ENCODE measurements at regions not wholly inside any gene's neighbourhood (a gene's known extent, or its start where the extent isn't known, plus 50 kb on each side); places are given as distances from the start of the nearest gene placed in this dataset.
A peak's percentile ranks its signal among the peaks of the same experiment; 100 is the strongest.

DNA sequence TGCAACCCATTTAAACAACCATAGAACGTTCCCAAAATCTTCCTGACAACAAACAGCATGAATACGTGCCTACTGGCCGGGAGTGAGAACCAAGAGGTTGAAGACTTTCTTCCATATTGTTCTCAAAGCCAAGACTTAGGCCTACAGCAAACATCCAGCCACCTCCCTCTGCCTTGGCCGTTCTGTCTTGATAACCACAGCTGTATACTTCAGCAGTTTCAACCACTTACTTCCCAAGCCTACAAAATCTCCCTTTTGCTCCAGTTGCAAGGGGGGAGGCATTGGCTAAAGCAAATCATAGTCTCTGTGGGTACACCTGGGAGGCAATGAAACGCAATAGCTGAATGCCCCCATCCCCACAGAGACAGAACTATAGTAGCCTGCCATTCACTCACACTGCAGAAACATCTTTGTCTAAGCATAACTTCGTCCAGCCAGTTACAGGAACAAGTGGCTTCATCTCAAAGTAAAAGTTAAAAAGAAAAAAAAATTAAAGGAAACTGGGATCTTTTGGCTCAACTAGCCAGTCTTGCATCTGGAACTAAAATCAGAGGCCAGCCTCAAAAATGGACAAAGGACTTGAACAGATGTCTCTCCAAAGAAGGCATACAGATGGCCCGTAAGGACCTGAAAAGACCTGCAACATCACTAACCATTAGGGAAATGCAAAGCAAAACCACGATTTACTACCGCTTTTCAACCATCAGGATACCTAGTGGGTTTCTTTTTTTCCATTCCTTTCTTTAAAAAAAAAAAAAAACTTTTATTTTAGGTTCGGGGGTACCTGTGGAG lies 186.0 kb downstream of the PSMG1 start:
- no peaks in the 10 kb centered on the region for H3K27me3 ChIP-seq
- peaks cover 100% of the 10 kb centered on the region for H3K4me1 ChIP-seq
- H4K20me1 ChIP-seq, result no peaks in the 10 kb centered on the region
- H3K27ac ChIP-seq, result peak overlapping the region; percentile 56
- no peak overlapping the region for H3K4me3 ChIP-seq
- H3K4me2 ChIP-seq, result peak overlapping the region; percentile 66
- TF ChIP-seq Cebpa-rat (IDR thresholded peaks at IDR 0.05), result no peak
- H3K9ac ChIP-seq, result no peak overlapping the region; the same call in 1 of the 2 replicates
- no peaks in the 10 kb centered on the region for H3K9me3 ChIP-seq
- H3K36me3 ChIP-seq, result no peaks in the 10 kb centered on the region

DNA sequence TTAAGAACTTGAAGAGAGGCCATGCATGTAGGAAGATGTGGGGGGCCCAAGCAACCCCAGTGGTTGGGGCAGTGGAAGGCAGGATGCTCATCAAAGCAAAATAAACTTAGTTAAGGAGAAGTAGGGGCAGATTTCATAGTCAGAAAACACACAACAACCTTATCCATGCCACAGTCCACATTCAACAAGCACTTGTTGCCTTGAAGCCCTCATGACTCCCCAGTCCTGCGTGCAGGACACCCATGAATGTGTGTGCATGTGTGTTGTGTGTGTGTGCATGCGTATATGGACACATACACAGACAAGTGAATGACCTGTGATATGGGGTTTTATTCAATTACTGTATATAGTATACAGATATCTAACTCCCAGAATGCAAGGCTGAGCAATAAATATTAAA lies 186.9 kb downstream of the PSMG1 start:
- Histone ChIP-seq H3K4me1 (peaks cover 100% of the 10 kb centered on the region), H3K9ac (no peak overlapping the region), H4K20me1 (no peaks in the 10 kb centered on the region), H3K4me3 (no peak overlapping the region), H3K4me2 (peak overlapping the region; percentile 66), H3K9me3 (no peaks in the 10 kb centered on the region), H3K27me3 (no peaks in the 10 kb centered on the region), H3K27ac (no peak overlapping the region), H3K36me3 (no peaks in the 10 kb centered on the region)
- TF ChIP-seq Cebpa-rat (IDR thresholded peaks at IDR 0.05), result no peak

DNA sequence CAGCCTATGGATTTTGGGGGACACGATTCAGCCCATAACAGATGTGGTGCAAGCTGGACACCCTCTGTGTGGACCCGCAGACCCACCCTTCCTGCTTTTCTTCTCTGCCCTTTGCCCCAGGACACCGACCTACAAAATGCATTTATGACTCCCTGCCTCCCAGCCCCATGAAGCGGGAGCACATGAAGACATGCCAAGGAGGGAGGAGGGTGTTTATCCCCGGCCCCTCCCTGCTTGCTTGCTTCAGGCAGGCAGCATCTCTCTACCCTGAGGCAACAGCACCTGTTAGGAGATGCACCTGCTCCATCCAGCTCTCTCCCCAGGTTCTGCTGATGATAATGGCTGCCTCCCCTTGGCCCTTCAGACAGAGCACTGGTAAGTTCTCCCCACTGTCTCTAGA lies 187.5 kb downstream of the PSMG1 start:
- peak overlapping the region; percentile 66 for H3K4me2 ChIP-seq
- peaks cover 100% of the 10 kb centered on the region for H3K4me1 ChIP-seq
- no peak overlapping the region for H3K9ac ChIP-seq
- H3K9me3 ChIP-seq, result no peaks in the 10 kb centered on the region
- H3K27me3 ChIP-seq, result no peaks in the 10 kb centered on the region
- no peaks in the 10 kb centered on the region for H4K20me1 ChIP-seq
- no peaks in the 10 kb centered on the region for H3K36me3 ChIP-seq
- no peak overlapping the region for H3K4me3 ChIP-seq
- H3K27ac ChIP-seq, result no peak overlapping the region
- TF ChIP-seq Cebpa-rat (IDR thresholded peaks at IDR 0.05), result no peak

DNA sequence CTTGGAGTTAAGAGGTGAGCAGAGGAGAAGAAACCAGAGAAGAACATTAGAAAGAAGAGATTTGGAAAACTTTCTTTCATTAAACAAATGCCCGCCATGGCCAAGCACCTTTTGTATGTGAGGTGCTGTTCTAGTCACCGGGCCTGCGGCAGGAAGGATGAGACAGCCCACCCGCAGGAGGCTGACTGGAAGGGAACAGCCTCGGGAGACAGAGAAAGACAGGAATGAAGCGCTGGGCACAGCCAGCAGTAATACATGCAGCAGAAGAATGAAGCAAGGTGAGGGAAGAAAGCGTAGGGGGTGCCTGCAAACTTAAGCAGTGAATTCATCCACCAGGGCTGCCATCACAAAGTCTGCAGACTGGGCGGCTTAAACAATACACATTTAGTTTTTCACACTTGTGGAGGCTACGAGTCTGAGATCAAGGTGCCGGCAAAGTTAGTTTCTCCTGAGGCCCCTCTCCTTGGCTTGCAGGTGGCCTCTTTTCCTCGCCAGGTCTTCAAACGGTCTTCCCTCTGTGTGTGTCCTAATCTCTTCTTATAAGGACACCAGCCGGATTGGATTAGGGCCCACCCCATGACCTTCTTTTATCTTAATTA lies 188.1 kb downstream of the PSMG1 start:
- H3K27ac ChIP-seq, result no peak overlapping the region
- H3K9me3 ChIP-seq, result no peaks in the 10 kb centered on the region
- no peak overlapping the region for H3K9ac ChIP-seq
- no peak overlapping the region for H3K4me3 ChIP-seq
- peak overlapping the region; percentile 97; the same call in 1 of the 2 replicates for H3K4me2 ChIP-seq
- no peak for TF ChIP-seq Cebpa-rat (IDR thresholded peaks at IDR 0.05)
- H3K27me3 ChIP-seq, result no peaks in the 10 kb centered on the region
- peaks cover 100% of the 10 kb centered on the region for H3K4me1 ChIP-seq
- no peaks in the 10 kb centered on the region for H3K36me3 ChIP-seq
- no peaks in the 10 kb centered on the region for H4K20me1 ChIP-seq

DNA sequence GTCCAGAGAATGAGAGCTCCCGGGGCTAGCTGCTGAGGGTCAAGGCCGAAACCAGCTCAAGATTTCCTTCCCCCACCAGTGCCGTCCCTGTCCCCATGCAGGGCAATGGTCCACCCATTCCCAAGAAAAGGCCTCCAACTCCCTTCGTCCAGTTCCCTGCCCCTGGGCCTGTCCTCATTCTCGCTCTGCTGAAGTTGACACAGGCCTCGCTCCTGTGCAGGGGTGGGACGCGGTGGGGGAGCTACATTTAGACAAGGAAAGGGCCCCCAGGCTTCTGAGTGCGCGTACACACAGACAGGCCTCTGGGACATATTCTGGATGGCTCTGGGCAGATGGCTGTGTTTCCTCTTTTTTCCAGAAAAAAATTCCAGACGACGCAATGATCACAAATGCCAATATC lies 188.3 kb downstream of the ETS2 start:
- Histone ChIP-seq H3K27ac (peak overlapping the region; percentile 20; the same call in 1 of the 2 replicates), H4K20me1 (no peaks in the 10 kb centered on the region), H3K4me2 (peak overlapping the region; percentile 97), H3K4me3 (no peak overlapping the region), H3K36me3 (no peaks in the 10 kb centered on the region), H3K27me3 (no peaks in the 10 kb centered on the region), H3K9ac (no peak overlapping the region), H3K4me1 (peaks cover 100% of the 10 kb centered on the region), H3K9me3 (no peaks in the 10 kb centered on the region)
- TF ChIP-seq Cebpa-rat (IDR thresholded peaks at IDR 0.05), result no peak

DNA sequence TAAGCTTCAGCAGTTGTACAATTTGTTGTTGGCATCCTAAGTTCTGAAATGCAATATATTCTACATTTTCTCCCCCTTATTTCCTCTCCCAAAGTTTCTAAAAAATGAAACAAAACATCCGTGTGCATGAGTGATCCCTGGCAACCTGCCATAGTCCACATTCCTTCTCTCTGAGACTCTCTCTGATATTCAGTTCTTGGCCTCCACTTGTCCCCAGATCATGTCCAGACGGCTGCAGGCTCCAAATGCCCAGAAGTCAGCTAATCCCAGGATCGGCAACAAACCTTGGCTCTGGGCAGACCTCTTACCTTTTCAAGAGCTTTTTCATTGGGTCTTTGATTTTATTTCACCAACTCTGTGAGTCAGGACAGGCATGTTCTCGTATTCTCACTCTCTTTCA lies 187.8 kb downstream of the ETS2 start:
- Histone ChIP-seq H3K4me3 (no peak overlapping the region), H3K9ac (no peak overlapping the region), H4K20me1 (no peaks in the 10 kb centered on the region), H3K27me3 (no peaks in the 10 kb centered on the region), H3K27ac (peak overlapping the region; percentile 20; the same call in 1 of the 2 replicates), H3K4me1 (peaks cover 100% of the 10 kb centered on the region), H3K4me2 (peak overlapping the region; percentile 97), H3K36me3 (no peaks in the 10 kb centered on the region), H3K9me3 (no peaks in the 10 kb centered on the region)
- no peak for TF ChIP-seq Cebpa-rat (IDR thresholded peaks at IDR 0.05)

DNA sequence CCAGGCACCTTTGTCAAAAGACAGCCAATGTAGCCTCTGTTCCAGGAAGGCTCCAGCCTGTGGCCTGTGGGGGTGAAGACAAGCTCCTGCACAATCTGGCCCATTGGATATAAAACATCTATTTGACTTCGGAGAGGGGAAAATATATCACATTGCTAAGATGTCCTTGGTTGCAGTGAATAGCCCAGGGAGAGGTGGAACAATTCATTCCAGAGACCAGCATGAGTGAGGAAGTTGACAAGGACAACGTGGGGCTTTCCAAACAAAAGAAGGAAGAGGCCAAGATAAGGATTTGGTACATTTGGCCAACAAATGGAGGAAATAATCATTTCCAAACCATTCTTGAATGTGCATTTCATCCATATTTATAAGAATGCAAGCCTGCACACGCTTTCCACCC lies 187.0 kb downstream of the ETS2 start:
- Histone ChIP-seq H3K9me3 (no peaks in the 10 kb centered on the region), H3K4me3 (no peak overlapping the region), H4K20me1 (no peaks in the 10 kb centered on the region), H3K27ac (0 out of 2 replicates have a peak overlapping the region, but pooled peaks have one; percentile 37), H3K4me2 (peak overlapping the region; percentile 97), H3K36me3 (no peaks in the 10 kb centered on the region), H3K9ac (no peak overlapping the region), H3K4me1 (peaks cover 100% of the 10 kb centered on the region), H3K27me3 (no peaks in the 10 kb centered on the region)
- no peak for TF ChIP-seq Cebpa-rat (IDR thresholded peaks at IDR 0.05)

DNA sequence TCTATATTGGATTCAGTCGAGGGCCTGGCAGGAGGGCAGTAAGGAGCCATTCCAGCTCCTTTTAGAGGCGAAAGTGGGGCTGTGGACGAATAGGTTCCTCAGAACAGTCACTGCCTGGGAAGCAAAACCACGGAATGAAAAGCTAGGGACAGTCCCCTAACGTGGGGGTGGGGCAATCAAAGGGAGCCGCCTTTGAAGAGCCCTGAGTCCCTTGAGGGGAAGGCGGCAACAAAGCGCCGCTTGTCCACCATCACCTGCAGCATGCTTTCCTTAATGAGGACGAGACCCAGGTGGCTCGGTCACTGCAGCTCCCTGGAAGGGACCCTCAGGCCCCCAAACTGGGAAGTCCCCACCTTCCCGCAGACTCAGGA lies 184.7 kb downstream of the ETS2 start:
- no peaks in the 10 kb centered on the region for H3K27me3 ChIP-seq
- peak overlapping the region; percentile 71; the same call in 1 of the 2 replicates for H3K27ac ChIP-seq
- peaks cover 100% of the 10 kb centered on the region for H3K4me1 ChIP-seq
- H3K4me3 ChIP-seq, result peak overlapping the region; percentile 59; the same call in 1 of the 2 replicates
- H4K20me1 ChIP-seq, result no peaks in the 10 kb centered on the region
- no peak for TF ChIP-seq Cebpa-rat (IDR thresholded peaks at IDR 0.05)
- no peaks in the 10 kb centered on the region for H3K36me3 ChIP-seq
- peak overlapping the region; percentile 59; the same call in 1 of the 2 replicates for H3K9ac ChIP-seq
- no peaks in the 10 kb centered on the region for H3K9me3 ChIP-seq
- H3K4me2 ChIP-seq, result peak overlapping the region; percentile 97

DNA sequence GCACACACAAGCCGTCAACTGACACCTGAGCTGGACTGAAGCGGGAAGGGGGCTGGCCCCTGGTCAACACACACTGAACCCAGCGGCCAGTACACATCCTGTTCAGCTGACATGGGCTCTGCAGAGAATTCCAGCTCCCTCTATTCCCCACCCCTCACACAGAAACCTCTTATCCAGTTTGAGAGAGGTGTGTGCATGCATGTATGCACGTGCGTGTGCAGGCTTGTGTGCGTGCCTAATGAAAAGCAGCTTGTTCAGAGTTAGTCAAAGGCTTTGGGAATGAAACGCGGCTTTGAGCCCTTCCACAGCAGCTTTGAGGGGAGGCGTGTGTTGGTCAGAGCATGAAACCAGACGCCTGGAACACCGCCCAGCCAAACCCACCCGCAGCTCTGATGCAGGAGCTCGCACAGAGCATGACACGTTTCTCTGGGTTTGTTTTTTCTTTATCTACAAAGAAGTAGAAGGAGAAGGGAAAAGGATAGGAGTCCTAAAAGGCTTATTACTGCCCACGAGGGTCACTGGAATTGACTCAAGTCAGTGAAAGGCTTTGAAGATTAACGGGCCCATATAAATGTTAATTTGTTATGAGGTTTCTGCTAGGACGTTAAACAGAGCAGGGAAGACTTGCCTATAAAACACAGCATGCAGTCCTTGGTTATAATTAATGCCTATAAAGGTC lies 184.2 kb downstream of the ETS2 start:
- H3K4me3 ChIP-seq, result peak overlapping the region; percentile 59
- H3K36me3 ChIP-seq, result no peaks in the 10 kb centered on the region
- peak overlapping the region; percentile 71 for H3K27ac ChIP-seq
- no peaks in the 10 kb centered on the region for H3K9me3 ChIP-seq
- H3K27me3 ChIP-seq, result no peaks in the 10 kb centered on the region
- H3K4me1 ChIP-seq, result peaks cover 100% of the 10 kb centered on the region
- H3K4me2 ChIP-seq, result peak overlapping the region; percentile 97
- H3K9ac ChIP-seq, result peak overlapping the region; percentile 59
- TF ChIP-seq Cebpa-rat (IDR thresholded peaks at IDR 0.05), result no peak
- no peaks in the 10 kb centered on the region for H4K20me1 ChIP-seq

DNA sequence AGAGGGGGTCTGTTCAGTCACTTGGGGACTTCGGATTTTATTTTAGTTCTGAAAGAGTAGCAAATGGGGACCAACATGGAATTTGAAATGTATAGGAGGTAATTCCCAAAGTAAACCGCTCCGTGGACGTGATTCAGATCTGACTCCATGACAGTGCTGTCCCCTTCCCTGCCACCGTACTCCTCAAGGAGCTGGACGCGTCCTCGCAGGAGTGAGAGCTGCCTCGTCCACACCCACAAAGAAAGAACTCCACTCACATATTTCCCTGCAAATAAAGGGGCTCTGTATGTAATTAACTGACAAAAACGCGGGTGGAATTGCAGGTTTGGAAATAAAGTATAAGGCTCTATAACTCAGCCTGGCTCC lies 183.6 kb downstream of the ETS2 start:
- Histone ChIP-seq H3K4me1 (peaks cover 100% of the 10 kb centered on the region), H3K27ac (peak overlapping the region; percentile 71), H3K9ac (peak overlapping the region; percentile 59)

More for the DNA sequence above, 183.6 kb downstream of the ETS2 start:
- H3K27me3 ChIP-seq, result no peaks in the 10 kb centered on the region
- H3K4me2 ChIP-seq, result peak overlapping the region; percentile 97
- H4K20me1 ChIP-seq, result no peaks in the 10 kb centered on the region
- H3K4me3 ChIP-seq, result peak overlapping the region; percentile 59
- H3K9me3 ChIP-seq, result no peaks in the 10 kb centered on the region
- no peaks in the 10 kb centered on the region for H3K36me3 ChIP-seq
- no peak for TF ChIP-seq Cebpa-rat (IDR thresholded peaks at IDR 0.05)

All from BLaER1 (cell line).